Adrenal gland (tissue), 9 donors: ENCODE measurements at regions not wholly inside any gene's neighbourhood (a gene's known extent, or its start where the extent isn't known, plus 50 kb on each side); places are given as distances from the start of the nearest gene placed in this dataset.

Source experiments
- DNase-seq, 7 donors: peaks; one replicate each; pipeline ENCODE4 v3.0.0-alpha.2; 2019 to 2020
- H3K27ac ChIP-seq, 5 donors: fragments of 200-600 bp; sonication (generic) in 4 of 5; 1 replicate in 3 of 5; 2 replicates in 2 of 5; pipeline versions ENCODE4 v1.5.1 to v1.8.0; 2016 to 2020; ENCODE audit warnings: mild to moderate bottlenecking in 1 of 5
- H3K27me3 ChIP-seq: fragments of 200-600 bp; 2 replicates; pipeline ENCODE4 v1.8.0; 2021
- H3K36me3 ChIP-seq, 2 donors: fragments of 200-600 bp; replicated peaks in 1 of 2; 1 replicate in 1 of 2; 2 replicates in 1 of 2; pipeline versions ENCODE4 v1.5.1 to v1.8.0; 2018 to 2022
- H3K4me1 ChIP-seq, 2 donors: fragments of 200-600 bp; replicated peaks in 1 of 2; 1 replicate in 1 of 2; 2 replicates in 1 of 2; pipeline versions ENCODE4 v1.5.1 to v1.8.0; 2018 to 2021
- H3K4me3 ChIP-seq, 4 donors: fragments of 200-600 bp; sonication (generic) in 3 of 4; one replicate each; pipeline ENCODE4 v1.5.1; 2016 to 2018
- H3K9me3 ChIP-seq, 3 donors: fragments of 200-600 bp; sonication (generic) in 1 of 3; replicated peaks in 1 of 3; 1 replicate in 2 of 3; 2 replicates in 1 of 3; pipeline versions ENCODE4 v1.5.1 to v1.8.0; 2016 to 2021
- CTCF ChIP-seq, 6 experiments: fragments of 450-650 bp in 4 of 6; fragments of 200-600 bp in 2 of 6; sonication (generic) in 1 of 6; IDR thresholded peaks; 1 replicate in 5 of 6; 2 replicates in 1 of 6; pipeline versions ENCODE4 v1.5.1 to v1.8.0; 2016 to 2021; ENCODE audit warnings: antibody characterized with exemption in 6 of 6, mild to moderate bottlenecking in 2 of 6, moderate library complexity in 1 of 6
- POLR2A ChIP-seq, 2 donors: fragments of 450-650 bp; IDR thresholded peaks; one replicate each; pipeline ENCODE4 v1.6.1; 2017; ENCODE audit warnings: antibody characterized with exemption in 2 of 2, mild to moderate bottlenecking in 2 of 2, moderate library complexity in 1 of 2
- WGBS, 4 donors: extraction: QIAGEN DNeasy Blood & Tissue Kit in 2 of 4; methylation state at CpG; one replicate each; pipeline versions ENCODE4 v1.1.5 to v1.1.7; 2013 to 2017; 5-methylcytosine and 5-hydroxymethylcytosine counted together
- intact Hi-C, 2 donors: fragments of 100-400 bp; cut with DNase I; formaldehyde crosslinking; loops; one replicate each; pipeline versions ENCODE4 v1.14.1 to v1.15.0; 2022 to 2023
- donor health status: healthy with polysubstance abuse.
- donor health status: Bipolar disorder and iron deficiency.
- donor health status: DM: yes; HTN: yes; CAD: no.
- donor health status: DM: no; HTN: no; CAD: no.
- donor health status: DM: no; HTN: no; CAD: no.

- WGBS, 4 donors, result 80 to 90% (median 88%) methylated on average over 2 of the region's 2 CpGs
- Histone ChIP-seq H3K4me3 (no peak overlapping the region), H3K27ac (no peak overlapping the region), H3K4me1 (no peaks in the 10 kb centered on the region), H3K9me3 (no peaks in the 10 kb centered on the region), H3K36me3 (no peaks in the 10 kb centered on the region), H3K27me3 (no peaks in the 10 kb centered on the region)
- intact Hi-C loops, result no loop called here
- no peak for DNase-seq
- TF ChIP-seq CTCF (IDR thresholded peaks at IDR 0.05), result no peak
- no peak for TF ChIP-seq POLR2A (IDR thresholded peaks at IDR 0.05)
These were observed 92.7 kb upstream of the IL15 start for GRCh38 chr4:141543706-141544105.

GRCh38 chr4:141548791-141549190, 87.6 kb upstream of the IL15 start:
- H3K9me3 ChIP-seq, result no peaks in the 10 kb centered on the region
- H3K27ac ChIP-seq, result no peak overlapping the region
- no peaks in the 10 kb centered on the region for H3K27me3 ChIP-seq
- H3K4me1 ChIP-seq, result no peaks in the 10 kb centered on the region
- no peaks in the 10 kb centered on the region for H3K36me3 ChIP-seq
- no peak overlapping the region for H3K4me3 ChIP-seq
- no peak for DNase-seq
- no peak for TF ChIP-seq CTCF (IDR thresholded peaks at IDR 0.05)
- TF ChIP-seq POLR2A (IDR thresholded peaks at IDR 0.05), result no peak
- intact Hi-C loops, result no loop called here

GRCh38 chr4:141560056-141560455, 76.3 kb upstream of the IL15 start:
- no peak for DNase-seq
- H3K9me3 ChIP-seq, result no peaks in the 10 kb centered on the region
- H3K4me3 ChIP-seq, result no peak overlapping the region
- no peaks in the 10 kb centered on the region for H3K4me1 ChIP-seq
- no peaks in the 10 kb centered on the region for H3K36me3 ChIP-seq
- TF ChIP-seq CTCF (IDR thresholded peaks at IDR 0.05), result no peak
- WGBS, 4 donors, result 54 to 67% (median 61%) methylated on average over 1 of the region's 1 CpG
- H3K27ac ChIP-seq, result no peak overlapping the region
- intact Hi-C loops, result no loop called here
- H3K27me3 ChIP-seq, result no peaks in the 10 kb centered on the region

- WGBS, 4 donors, result 87 to 90% (median 89%) methylated on average over 2 of the region's 2 CpGs
- no peak for TF ChIP-seq CTCF (IDR thresholded peaks at IDR 0.05)
- TF ChIP-seq POLR2A (IDR thresholded peaks at IDR 0.05), result no peak
- Histone ChIP-seq H3K4me1 (no peaks in the 10 kb centered on the region), H3K36me3 (no peaks in the 10 kb centered on the region), H3K27ac (no peak overlapping the region), H3K27me3 (no peaks in the 10 kb centered on the region), H3K4me3 (no peak overlapping the region), H3K9me3 (no peaks in the 10 kb centered on the region)
- DNase-seq, result no peak
- intact Hi-C loops, result no loop called here
These were observed 73.7 kb upstream of the IL15 start for GRCh38 chr4:141562649-141563048.
